ENCODE measurements at regions not wholly inside any gene's neighbourhood (a gene's known extent, or its start where the extent isn't known, plus 50 kb on each side); places are given as distances from the start of the nearest gene placed in this dataset.

DNA sequence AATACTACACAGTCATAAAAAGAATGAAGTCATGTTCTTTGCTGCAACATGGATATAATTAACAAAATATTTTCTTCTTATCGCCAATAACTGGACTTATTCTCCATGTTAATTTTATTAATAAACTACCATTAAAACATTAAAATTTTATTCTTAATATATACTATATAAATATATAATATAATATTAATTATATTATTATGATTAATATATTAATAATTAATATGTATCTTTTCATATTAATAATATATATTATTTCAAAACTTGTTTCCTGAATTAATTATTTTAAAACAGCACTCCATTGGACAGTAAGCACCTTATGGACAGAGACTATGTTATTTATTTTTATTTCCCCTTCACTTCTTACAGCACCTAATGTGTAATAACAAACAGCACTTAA lies 182.8 kb downstream of the ARL4A start:
- DNase-seq (ENCODE audit: low read depth, low spot score) (no peak), ATAC-seq (no peak)
- TF ChIP-seq, protein P1, sequence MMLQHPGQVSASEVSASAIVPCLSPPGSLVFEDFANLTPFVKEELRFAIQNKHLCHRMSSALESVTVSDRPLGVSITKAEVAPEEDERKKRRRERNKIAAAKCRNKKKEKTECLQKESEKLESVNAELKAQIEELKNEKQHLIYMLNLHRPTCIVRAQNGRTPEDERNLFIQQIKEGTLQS (IDR thresholded peaks at IDR 0.05) = no peak
- TF ChIP-seq POLR2A (IDR thresholded peaks at IDR 0.05; ENCODE audit: borderline replicate concordance, extremely low read depth, insufficient read depth, insufficient read length) = no peak
- no peak for TF ChIP-seq SP1 (IDR thresholded peaks at IDR 0.05; ENCODE audit: low read depth)
- no peak for TF ChIP-seq EGR1 (IDR thresholded peaks at IDR 0.05; ENCODE audit: low read depth)
- TF ChIP-seq FOSL1 (IDR thresholded peaks at IDR 0.05; ENCODE audit: low read depth) = no peak
- no peak for TF ChIP-seq YY1 (IDR thresholded peaks at IDR 0.05; ENCODE audit: extremely low read depth, insufficient replicate concordance, low read depth, low read length)
- no peak for TF ChIP-seq TCF7L2 (IDR thresholded peaks at IDR 0.05; ENCODE audit: borderline replicate concordance, extremely low read depth, insufficient read depth, insufficient read length)
- no peak for TF ChIP-seq CBX3 (IDR thresholded peaks at IDR 0.05; ENCODE audit: low read depth)
- TF ChIP-seq ZFX (IDR thresholded peaks at IDR 0.05) = no peak
- no peaks in the 10 kb centered on the region for H3K36me3 ChIP-seq (ENCODE audit: control insufficient read depth in 1 of 2, insufficient read depth in 2 of 2, low read length in 2 of 2)
- H3K9me3 ChIP-seq (ENCODE audit: control insufficient read depth in 1 of 2, insufficient read depth in 1 of 2, low read depth in 1 of 2, low read length in 2 of 2) = no peaks in the 10 kb centered on the region
- no peak overlapping the region for H3K27ac ChIP-seq (ENCODE audit: low read depth, low read length)
- no peak overlapping the region for H3K9ac ChIP-seq (ENCODE audit: low read length)
- no peaks in the 10 kb centered on the region for H3K79me2 ChIP-seq (ENCODE audit: insufficient read depth, low read length)
- intact Hi-C loops (cut with micrococcal nuclease) = no loop called here
- no TSS peak for BruUV-seq (replicated peaks)
- ChIA-PET POLR2A (no interaction called here), CTCF (no interaction called here), RAD21 (ENCODE audit: low non-redundant PET in 1 of 2, low total read pairs in 2 of 2, uncharacterized antibody in 2 of 2, unreplicated experiment in 2 of 2) (no interaction called here)
- no peak overlapping the region for H2AFZ ChIP-seq (ENCODE audit: low read depth, low read length, poor library complexity, severe bottlenecking)
- no peaks in the 10 kb centered on the region for H4K20me1 ChIP-seq (ENCODE audit: insufficient read depth)
- H3K4me2 ChIP-seq (ENCODE audit: low read length) = no peak overlapping the region
- no peak overlapping the region for H3K4me3 ChIP-seq (replicated peaks in 1 of 2; ENCODE audit: low read depth in 1 of 2, low read length in 2 of 2)
- no peaks in the 10 kb centered on the region for H3K9me2 ChIP-seq (ENCODE audit: insufficient read depth)
- no peaks in the 10 kb centered on the region for H3K4me1 ChIP-seq (ENCODE audit: control insufficient read depth in 1 of 2, insufficient read depth in 2 of 2, low read length in 2 of 2)
- no peaks in the 10 kb centered on the region for H3K27me3 ChIP-seq (ENCODE audit: insufficient read depth, low read length)

DNA sequence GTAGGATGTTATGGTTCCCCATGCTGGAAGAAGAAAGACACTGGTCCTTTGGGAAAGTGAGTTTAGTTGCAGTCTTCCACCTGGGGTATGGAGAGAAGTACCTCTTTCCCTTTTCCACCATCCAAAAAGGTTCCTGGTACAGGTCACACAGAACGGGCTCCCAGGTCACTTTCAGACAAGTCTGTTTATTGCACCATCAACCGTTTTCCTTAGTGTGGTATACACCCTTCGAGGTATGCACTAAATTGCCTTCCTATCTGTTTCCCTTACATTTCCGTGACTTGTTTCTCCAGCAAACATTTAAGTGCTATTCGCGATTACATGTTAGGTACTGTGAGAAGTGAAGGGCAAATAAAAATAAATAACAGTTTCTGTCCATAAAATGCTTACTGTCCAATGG lies 185.1 kb downstream of the ARL4A start:
- no peaks in the 10 kb centered on the region for H3K9me2 ChIP-seq (ENCODE audit: insufficient read depth)
- no peak overlapping the region for H3K4me3 ChIP-seq (replicated peaks in 1 of 2; ENCODE audit: low read depth in 1 of 2, low read length in 2 of 2)
- no TSS peak for BruUV-seq (replicated peaks)
- ChIA-PET POLR2A (no interaction called here), CTCF (no interaction called here), RAD21 (ENCODE audit: low non-redundant PET in 1 of 2, low total read pairs in 2 of 2, uncharacterized antibody in 2 of 2, unreplicated experiment in 2 of 2) (no interaction called here)
- H3K27ac ChIP-seq (ENCODE audit: low read depth, low read length) = no peak overlapping the region
- no peak overlapping the region for H3K4me2 ChIP-seq (ENCODE audit: low read length)
- H3K4me1 ChIP-seq (ENCODE audit: control insufficient read depth in 1 of 2, insufficient read depth in 2 of 2, low read length in 2 of 2) = no peaks in the 10 kb centered on the region
- TF ChIP-seq REST (IDR thresholded peaks at IDR 0.05; ENCODE audit: low read depth) (no peak), SP1 (IDR thresholded peaks at IDR 0.05; ENCODE audit: low read depth) (no peak), CBX3 (IDR thresholded peaks at IDR 0.05; ENCODE audit: low read depth) (no peak), EZH2 (IDR thresholded peaks at IDR 0.05) (no peak)
- ATAC-seq = no peak
- intact Hi-C loops (cut with micrococcal nuclease) = no loop called here
- no peaks in the 10 kb centered on the region for H3K9me3 ChIP-seq (ENCODE audit: control insufficient read depth in 1 of 2, insufficient read depth in 1 of 2, low read depth in 1 of 2, low read length in 2 of 2)
- no peaks in the 10 kb centered on the region for H3K79me2 ChIP-seq (ENCODE audit: insufficient read depth, low read length)
- H3K36me3 ChIP-seq (ENCODE audit: control insufficient read depth in 1 of 2, insufficient read depth in 2 of 2, low read length in 2 of 2) = no peaks in the 10 kb centered on the region
- no peaks in the 10 kb centered on the region for H4K20me1 ChIP-seq (ENCODE audit: insufficient read depth)
- no peak overlapping the region for H2AFZ ChIP-seq (ENCODE audit: low read depth, low read length, poor library complexity, severe bottlenecking)
- no peaks in the 10 kb centered on the region for H3K27me3 ChIP-seq (ENCODE audit: insufficient read depth, low read length)
- DNase-seq (ENCODE audit: low read depth, low spot score) = no peak
- H3K9ac ChIP-seq (ENCODE audit: low read length) = no peak overlapping the region

Measured in HCT116 (cell line).